HS-27A (cell line): ENCODE measurements at regions not wholly inside any gene's neighbourhood (a gene's known extent, or its start where the extent isn't known, plus 50 kb on each side); places are given as distances from the start of the nearest gene placed in this dataset.

Source experiments
- DNase-seq: peaks from one replicate; pipeline ENCODE4 v3.0.0-alpha.2; 2012; ENCODE audit warnings: low read depth, missing footprints

DNA sequence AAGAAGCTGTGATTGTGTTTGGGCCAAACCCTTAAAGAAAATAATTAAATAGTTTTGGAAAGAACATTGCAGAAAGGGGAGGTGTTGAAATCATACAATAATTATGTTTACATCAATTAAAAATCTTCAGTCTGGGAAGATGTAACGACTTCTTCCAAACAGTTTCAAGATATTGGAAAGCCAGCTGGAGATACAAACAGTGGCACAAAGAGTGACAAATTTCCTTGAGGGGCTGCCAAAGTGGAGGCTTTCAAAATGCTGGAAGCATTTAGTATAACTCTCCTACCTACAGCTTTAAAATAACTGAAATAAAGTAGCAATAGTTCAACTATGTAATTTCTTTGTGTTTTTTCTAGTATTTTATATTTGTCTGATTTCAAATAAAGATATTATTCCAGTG lies 405.0 kb downstream of the DNAJB9 start:
- DNase-seq, result no peak

DNA sequence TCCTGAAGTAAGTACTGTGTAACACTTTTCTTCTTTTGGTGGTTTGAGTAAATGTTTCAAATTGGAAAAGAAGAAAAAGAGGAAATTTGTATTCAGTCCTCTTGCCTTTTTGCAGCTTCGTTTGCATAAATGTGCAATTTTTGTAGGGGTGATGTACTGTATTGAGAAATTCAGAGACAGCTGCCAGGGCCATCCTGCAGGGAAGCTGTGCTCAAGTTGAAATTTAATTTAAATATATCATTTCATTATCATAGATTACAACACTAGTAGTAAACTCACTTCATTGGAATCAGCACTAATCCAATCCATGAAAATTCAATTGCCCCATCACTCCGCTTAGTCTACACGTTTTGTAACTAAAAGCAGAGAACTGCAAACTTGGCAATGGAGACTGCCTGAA lies 415.4 kb downstream of the DNAJB9 start:
- DNase-seq, result no peak

DNA sequence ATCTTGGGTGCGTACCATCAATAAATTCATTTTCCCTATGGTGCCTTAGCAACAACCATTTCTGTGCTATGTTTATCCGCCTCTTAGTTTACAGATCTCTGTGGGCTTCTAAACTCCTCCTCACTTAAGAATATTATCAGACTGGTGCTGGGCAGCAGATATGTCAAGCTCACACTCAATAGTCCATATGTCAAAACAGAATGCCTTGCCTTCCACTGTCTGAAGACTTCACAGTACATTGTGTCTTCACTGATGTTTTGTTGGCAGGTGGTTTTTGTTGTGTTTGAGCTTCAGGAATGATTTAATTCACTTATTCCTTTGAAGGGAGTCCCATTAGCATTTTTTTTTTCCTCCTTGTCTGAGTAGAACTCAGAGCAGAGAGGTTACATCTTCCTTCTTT lies 419.6 kb downstream of the DNAJB9 start:
- no peak for DNase-seq

DNA sequence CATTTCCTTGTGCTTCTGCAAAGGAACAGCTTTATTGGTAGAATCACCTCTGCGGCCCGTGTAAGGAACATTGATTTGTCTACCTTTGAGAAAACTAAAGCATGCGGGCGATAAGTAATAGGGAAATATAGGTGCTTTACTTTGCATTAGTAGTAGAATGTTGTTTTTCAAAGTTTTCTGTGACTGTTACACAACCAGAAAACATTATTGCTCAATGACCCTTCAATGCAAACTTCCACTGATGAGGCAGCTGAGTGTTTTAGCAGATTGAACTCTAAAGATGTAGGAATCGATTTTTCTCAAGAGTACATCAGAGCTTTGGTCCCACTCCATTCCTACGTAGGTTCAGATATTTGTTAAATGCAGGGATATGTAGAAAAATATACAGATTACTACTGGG lies 427.8 kb downstream of the DNAJB9 start:
- DNase-seq, result no peak

DNA sequence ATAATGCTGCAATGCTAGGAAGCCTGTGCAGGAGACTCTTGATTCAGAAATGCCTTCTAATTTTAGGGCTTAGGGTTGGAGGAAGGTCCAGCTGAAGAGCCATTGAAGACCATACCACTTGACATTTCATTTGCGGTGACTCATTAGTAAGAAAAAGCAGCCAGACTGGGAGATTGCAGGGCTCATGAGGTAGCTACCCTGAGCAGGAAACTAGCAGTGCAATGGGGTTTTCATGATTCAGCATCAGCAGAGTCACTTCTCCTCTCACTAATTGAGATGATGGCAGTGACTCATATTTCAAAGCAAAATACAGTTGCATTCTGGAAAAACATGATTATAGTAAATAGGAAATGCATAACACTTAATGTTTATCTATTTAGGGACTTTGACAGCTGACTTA lies 434.1 kb downstream of the DNAJB9 start:
- no peak for DNase-seq

DNA sequence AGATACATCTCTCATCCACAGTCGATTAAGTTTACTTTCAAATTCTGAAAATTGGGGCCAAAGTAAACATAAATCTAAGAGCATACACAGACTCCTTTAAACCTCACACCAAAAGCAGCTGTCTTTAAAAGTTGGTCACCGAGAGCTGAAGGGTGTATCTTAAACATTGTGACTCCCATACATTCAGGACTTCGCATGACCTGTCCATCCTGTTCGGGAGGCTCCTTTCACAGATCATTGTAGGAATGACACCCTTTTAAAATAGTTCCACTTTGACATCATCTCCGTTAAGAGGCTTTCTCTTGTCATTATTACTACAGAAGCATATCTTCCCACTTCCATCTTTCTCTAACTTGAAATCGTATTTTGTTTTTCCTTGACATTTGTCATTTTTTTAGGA lies 440.0 kb downstream of the DNAJB9 start:
- DNase-seq, result no peak

DNA sequence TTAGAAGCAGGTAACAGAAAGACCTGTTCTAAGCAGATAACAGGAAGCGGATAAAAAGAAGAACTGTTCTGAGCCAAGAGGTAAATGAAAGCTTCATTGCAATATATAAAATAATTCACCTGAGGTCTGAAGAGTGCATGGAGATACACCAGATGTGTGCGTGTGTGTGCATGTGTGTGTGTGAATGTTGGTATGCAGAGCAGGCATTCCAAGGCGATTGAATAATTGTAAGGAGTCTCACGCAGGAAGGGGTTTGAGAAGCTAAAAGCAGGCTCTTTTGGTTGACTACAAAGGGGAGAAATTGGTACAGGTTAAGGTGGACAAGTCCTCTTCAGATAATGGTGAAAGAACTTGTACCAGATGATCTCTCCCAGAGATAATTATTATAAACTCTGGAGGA lies 450.6 kb downstream of the DNAJB9 start:
- no peak for DNase-seq

DNA sequence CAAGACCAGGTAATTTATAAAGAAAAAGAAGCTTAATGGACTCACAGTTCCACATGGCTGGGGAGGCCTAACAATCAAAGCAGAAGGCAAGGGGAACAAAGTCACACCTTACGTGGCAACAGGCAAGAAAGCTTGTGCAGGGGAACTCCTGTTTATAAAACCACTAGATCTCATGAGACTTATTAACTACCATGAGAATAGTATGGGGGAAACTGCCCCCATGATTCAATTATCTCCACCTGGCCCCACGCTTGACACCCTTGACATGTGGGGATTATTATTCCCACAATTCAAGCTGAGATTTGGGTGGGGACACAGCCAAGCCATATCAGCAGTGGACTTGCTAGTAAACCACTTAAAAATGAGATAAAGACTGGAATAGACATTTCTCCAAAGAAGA lies 451.7 kb downstream of the DNAJB9 start:
- no peak for DNase-seq

DNA sequence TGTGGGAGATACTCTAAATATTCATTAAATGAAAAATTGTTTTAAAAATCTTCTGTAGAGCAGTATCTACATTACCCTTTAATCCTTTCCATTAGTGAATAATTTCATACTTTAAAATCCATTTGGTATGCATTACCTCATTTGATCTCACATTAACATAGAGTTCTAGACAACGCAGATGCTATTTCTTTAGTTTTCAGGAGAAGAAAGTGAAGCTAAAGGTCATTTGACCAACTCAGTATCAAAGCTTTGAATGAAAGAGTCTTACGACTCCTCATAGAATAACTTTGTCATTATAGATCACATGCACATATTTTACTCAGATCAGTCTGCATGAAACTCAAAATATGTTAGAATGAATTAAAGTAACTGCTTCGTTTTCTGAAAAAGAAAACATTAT lies 460.2 kb downstream of the DNAJB9 start:
- DNase-seq, result no peak

DNA sequence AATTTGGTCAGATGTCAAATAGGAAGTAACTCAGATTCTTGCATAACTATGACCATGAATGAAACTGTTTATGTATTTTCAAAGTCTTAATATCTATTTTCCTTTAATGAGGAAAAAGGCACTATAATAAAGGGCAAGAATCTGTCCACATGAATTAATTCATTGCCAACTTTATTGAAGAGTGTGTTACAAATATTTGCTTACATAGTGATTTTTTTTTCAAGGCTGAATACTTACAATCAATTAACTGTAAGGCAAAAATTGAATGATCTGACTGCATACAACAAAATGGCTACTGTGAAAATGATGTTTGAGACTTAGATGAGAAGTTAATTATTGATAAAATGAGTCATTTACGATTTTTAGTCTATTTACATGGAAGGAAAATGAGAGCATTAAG lies 475.0 kb downstream of the DNAJB9 start:
- no peak for DNase-seq

DNA sequence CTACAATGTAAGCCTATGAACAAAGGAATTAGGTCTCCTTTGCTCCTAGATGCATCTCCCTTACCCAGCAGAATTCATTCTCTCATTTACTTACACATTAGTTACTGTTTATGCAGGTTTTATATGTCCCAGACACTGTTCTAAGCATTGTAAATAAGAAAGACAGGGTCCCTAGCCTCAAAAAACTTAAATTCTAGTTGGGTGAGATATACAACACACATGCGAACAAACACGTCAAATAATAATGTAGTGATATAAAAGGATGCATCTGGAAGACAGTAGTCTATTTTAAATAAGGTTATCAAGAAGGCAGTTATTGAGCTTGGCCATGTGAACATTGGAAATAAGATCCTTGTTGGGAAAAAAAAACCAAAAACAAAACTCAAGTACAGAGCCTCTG lies 479.7 kb downstream of the DNAJB9 start:
- no peak for DNase-seq

DNA sequence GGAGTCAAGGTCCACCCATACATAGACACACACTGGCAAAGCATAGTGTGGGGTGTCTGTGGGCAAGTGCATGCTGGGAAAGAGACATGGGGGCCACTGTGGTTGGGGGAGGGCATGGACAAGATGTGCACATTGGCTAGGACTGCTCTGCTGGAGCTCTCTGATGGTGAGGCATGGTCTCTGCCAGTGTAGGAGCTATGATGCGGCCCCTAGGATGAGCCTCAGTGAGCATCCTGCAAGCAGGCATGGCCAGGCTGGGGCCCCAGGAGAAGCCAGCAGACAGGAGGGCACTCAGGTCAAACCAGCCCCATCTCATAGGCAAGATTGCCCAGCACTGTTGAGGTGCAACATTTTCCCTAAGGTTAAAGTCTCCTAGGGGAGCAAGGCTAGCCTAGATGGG lies 489.4 kb downstream of the DNAJB9 start:
- no peak for DNase-seq

DNA sequence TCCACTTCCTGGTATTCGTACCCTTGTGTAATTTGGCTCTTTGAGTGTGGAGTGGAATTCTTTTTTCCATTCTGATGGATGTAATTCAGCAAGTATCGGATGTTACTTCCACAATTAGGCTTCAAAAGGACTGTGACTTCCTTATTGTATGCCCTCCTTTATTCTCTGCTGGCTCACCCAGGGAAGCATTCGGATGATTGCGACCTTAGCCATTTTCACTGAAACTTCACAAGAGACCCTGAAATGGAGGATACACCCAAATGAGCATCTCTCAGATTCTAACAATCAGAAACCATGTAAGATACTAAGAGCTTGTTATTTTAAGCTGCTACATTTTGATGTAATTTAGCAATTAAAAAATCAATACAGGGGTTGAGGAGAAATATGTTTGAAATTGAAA lies 493.1 kb downstream of the DNAJB9 start:
- no peak for DNase-seq

DNA sequence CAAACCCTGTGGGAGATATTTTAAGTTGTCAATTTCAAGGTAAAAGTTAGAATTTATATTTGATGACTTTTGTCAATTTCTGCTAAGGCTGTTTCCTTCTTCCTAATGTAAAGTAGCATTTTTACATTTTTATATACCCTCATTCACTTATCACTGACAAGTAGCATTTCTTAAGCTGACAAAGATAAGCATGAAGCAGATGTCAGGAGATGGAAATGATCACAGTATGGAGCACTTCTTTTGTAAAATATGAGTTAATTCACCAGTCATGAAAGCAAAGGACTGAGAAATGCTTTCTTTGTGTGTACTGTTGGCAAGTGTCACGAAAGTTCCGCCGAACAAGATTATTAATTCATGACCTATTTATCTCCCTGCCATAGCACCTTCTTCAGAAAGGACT lies 503.9 kb downstream of the DNAJB9 start:
- DNase-seq, result no peak

DNA sequence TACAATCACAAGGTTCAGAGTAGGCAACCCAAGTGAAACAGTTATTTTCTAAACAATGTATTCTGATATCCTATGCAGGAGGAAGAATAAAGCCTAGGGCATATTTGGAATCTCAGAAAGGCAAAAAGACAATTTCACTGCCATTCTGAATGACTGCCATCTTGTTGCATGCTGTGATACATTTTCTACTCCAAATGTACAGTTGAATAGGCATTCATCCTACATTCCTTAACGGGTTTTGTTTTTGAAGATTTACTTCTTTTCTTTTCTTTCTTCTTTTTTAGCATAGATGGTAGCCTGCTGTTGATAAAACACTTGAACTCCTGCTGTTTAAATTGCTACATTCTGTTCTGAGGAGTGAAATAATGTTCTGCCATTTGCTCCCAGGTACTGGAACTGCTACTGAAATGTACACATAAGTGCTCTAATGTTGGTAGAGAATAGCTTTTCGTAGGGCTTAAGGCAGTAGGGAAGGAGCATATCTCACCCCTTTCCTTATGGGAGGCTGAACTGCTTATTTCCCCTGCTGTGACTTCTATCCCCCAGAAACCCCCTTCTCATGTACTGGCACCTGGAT lies 506.8 kb downstream of the DNAJB9 start:
- no peak for DNase-seq

DNA sequence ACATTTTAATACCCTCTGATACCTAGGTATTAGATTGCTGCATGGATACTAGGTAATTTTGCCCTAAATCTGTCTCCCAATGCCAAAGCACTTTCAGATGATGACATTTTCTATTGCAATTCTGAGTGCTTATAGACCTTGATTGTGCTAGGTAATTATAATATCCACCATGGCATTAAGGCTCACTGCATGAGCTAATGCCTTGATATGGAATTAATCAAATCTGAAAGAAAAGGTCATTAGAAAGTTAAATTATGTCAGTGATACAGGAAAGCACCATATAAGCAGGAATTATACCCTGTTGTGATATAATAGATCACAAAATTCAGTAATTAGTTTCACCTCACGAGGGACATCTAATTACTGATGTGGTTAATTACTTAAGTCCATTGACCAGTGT lies 521.4 kb downstream of the DNAJB9 start:
- DNase-seq, result no peak

DNA sequence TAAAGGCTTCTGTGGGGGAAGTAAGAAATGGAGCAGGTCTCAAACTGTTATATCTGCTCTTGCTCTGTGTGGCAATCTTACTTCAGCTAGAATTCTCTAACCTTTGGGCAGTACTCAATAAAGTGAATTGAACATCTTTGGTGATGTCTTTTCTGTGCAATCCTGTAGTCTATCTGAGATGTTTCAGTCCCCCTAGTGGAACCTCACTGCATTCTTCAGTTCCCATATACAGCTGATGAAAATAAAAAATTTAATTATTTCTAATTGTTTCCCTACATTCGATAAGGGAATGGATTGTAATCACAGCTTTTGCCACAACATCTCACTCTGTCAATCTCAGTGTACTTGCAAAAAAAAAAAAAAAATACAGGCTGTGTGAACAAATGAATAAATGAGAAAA lies 522.6 kb downstream of the DNAJB9 start:
- DNase-seq, result no peak

DNA sequence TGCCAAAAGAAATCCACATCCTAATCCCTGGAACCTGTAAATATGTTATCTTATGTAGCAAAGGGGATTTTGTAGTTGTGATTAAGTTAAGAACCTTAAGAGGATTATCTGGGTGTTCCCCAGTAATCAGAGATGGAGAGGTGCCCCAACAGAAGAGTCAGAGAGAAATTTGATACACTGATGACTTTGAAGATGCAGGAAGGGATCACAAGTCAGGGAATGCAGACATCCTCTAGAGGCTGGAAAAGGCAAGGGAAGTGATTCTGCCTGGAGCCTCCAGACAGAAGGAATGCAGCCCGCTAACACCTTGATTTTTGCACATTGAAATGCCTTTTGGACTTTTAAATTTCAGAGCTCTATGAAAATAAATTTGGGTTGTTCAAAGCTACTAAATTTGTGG lies 531.7 kb downstream of the DNAJB9 start:
- DNase-seq, result no peak

DNA sequence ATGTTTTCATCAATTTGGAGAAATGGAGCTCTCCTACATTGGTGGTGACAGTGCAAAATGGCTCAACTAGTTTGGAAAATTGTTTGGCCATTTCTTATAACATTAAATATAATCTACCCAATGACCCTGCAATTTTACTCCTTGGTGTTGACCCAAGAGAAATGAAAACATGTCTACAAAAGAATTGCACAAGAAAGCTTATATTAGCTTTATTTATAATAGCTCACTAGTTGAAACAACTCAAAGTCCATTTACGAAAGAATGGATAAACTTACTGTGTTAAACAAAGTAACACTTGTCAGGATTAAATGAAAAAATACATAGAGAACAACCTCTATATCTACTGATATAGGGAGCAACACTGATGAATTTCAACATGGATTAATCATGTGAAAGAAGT lies 539.9 kb downstream of the DNAJB9 start:
- DNase-seq, result no peak

DNA sequence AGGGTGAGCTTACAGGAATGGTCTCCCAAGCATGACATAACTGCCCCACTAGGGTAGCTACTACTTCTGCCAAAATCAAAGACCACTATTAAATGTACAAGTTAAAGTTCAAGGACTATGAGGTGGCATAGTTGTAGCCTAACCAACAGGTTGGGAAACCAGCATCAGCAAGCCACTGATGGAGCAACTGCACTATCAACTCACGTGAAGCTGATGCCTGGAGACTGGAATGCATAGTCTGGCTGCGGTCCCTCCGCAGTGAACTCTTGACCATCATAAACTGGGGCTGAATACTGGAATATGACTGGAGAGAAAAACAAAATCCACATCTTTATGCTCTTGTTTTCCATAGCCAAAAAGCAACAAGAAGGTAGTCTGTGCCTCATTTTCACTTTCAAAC lies 541.4 kb downstream of the DNAJB9 start:
- DNase-seq, result no peak

DNA sequence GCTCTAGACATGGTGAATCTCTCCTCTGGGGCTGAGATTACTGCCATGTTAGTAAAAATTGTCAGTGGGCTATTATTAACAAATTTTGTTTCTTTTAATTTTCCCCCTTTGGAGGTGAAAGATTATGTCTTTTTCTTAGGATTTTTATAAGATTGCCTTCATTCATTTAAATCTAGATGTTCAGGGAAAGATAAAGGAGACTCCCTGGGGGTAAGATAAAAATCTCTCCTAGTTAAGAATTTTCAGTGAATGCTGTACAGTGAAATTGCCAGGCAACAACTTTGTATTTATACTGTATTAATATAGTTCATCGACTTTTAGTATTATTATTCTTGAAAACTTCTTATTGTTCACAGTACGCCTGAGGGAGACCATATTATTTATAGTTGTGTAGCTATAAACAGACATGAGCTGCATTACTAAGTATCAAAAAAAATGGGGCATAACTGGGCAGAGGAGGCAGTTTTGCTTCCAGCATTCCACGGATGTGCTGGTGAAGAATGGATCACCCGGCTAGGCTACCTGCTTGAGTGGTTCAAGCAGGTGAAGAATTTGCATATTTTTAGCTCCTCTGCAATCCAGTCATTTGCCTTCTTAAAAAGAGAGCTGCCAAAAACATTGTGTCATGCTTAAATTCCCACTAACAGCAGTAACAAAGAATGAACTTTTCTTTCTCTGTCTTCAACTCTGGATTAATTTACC lies 552.1 kb downstream of the DNAJB9 start:
- no peak for DNase-seq

DNA sequence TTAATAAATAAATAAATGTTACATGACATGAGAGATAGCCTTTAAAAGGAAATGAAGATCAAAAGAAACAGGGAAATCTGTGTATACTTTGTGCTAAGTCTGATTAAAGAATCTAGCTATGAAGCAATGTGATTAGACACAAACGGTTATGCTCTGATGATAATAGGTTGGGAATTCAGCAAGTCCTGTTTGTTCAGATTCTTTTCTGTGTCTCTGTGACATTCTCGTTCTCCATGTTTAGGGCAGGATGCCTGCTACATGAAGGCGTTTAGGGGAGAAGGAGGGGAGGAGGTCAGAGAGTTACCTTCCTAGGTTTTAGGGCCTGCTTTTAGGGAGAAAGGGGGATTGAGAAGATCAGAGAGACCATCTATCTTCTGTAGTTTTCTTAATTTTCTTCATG lies 555.3 kb downstream of the DNAJB9 start:
- no peak for DNase-seq

DNA sequence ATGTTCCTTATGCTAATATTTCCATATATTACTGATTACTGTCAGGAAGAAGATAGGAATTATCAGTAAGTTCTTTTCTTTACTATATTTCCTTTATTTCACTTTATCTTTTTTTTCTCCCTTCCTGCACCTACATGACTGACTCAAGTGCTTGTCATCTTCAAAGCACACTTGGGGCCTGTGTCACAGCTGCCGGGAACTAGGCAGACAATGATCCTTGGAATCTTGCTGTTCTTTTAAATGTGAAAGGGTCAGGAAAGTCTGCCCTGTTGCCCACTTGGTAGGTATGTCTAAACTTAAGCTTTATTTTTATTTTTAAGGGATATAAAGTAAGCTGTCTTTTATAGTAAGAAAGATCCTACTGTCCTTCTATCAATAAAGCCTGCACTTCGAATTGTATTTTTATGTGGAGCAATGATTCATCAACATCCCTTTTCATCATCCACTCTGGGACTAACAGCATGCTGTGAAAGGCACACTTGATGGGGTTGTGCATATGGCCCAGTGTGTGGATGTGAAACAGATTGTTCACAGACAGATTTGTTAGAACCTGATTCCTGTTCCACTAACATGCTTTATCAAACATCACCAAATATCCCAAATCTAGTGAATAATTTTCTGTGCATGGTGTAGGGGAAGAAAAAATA lies 556.9 kb downstream of the DNAJB9 start:
- no peak for DNase-seq

DNA sequence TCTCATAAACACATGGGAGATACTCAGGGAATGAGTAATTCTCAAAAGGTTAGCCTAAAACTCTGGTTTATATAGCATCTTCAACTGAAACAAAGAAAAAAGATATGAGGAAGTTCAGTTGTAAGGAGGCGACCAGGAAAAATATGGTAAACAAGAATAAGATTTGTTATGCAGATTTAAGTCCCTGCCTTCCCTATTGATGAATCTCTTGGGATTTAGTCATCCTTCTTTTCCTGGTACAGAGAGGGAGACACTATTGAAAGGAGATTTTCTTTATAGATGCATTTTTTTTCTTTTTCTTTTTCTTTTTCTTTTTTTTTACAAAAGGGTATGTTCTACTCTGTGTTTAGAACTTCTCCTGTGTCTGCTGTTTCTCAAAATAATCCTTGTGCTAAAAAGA lies 557.5 kb downstream of the DNAJB9 start:
- DNase-seq, result no peak
